Glomerular endothelial cell (primary cell): ENCODE measurements at regions not wholly inside any gene's neighbourhood (a gene's known extent, or its start where the extent isn't known, plus 50 kb on each side); places are given as distances from the start of the nearest gene placed in this dataset.
"Not testable (repeated sequence)": the region's sequence is repeated elsewhere in the genome, so short reads cannot be mapped to it uniquely, and the experiment has no call there.

ENCODE experiments used
- DNase-seq: peaks from one replicate; pipeline ENCODE4 v3.0.0-alpha.2; 2011; ENCODE audit warnings: low read depth, low spot score; ENCODE audit errors: extremely low read depth

DNA sequence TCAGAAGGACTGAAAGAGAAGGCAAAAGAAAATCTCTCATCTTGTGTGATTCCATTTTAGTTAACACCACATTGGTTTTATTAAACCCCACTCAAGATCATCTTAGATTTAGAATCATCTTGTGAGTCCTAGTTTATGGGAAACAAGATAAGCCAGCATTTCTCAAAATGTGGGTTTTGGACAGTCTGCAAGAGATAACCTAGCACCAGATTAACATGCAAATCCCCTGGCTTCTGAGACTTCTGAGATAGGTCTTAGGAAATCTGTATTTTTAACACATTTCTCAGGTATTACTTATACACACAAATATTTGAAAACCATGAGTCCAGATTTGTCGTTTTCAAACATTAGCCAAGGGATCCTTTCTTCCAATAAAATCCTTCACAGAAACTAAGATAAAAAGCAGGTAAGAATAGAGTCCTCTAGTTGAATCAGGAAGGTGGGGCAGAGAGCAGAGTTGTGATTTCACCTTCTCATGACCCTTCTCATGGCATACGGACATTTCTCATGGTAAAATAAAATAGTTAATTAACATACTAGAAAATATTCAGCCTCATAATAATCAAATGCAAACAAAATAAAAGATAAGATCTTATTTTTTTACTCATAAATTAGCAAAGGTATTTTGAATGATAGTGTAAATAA lies 287.2 kb upstream of the FN1 start:
- no peak for DNase-seq

DNA sequence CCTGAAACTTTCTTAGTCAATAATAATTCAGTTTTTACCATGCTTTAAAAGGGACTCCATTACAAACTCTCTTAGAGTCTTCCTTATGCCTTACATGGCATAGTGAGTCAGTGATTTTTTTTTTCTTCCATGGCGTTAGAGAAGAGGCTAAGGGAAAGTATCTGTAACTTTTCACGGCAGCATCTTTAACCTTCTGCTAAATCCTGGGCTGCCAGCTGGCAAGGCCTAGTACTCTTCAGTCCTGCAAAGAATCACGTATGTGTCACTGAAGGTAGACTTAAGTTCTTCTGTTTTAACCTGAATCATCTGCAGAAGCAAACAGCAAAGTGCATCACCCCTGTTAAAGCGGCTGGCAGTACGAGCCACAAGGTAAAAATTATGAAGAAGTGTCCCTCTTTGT lies 286.3 kb upstream of the FN1 start:
- no peak for DNase-seq

DNA sequence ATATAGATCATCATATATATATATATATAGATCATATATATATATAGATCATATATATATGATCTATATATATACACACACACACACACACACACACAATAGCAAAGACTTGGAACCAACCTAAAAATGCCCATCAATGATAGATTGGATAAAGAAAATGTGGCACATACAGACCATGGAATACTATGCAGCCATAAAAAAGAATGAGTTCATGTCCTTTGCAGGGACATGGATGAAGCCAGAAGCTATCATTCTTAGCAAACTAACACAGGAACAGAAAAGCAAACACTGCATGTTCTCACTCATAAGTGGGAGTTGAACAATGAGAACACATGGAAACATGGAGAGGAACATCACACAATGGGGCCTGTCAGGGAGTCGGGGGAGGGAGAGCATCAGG lies 285.6 kb upstream of the FN1 start:
- DNase-seq = not testable (repeated sequence)

DNA sequence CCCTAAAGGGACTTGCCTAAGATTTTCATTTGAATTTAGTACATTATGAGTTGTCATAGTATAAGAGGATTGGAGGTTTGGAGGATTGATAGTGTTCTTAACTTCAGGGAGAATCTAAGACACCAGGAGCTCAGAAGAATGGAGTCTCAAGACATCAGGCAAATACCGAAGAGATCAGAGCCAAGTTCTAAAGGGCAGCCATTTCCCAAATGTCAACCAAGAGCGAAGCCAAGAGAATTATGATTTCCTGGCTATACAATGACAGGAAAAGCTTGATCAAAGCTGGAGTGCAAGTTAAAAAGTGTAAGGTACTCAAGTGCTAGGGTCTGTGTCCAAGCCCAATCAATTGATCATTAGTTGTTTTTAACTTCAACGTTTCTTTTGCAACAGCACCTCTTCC lies 283.0 kb upstream of the FN1 start:
- no peak for DNase-seq

GRCh38 chr2:215718436-215718835 lies 282.6 kb upstream of the FN1 start:
- DNase-seq = no peak

- DNase-seq = no peak
Measured at GRCh38 chr2:215717501-215718381, 281.9 kb upstream of the FN1 start.

GRCh38 chr2:215716956-215717355 lies 281.1 kb upstream of the FN1 start:
- DNase-seq = no peak

- no peak for DNase-seq
Measured at GRCh38 chr2:215712871-215713790, 277.3 kb upstream of the FN1 start.

DNA sequence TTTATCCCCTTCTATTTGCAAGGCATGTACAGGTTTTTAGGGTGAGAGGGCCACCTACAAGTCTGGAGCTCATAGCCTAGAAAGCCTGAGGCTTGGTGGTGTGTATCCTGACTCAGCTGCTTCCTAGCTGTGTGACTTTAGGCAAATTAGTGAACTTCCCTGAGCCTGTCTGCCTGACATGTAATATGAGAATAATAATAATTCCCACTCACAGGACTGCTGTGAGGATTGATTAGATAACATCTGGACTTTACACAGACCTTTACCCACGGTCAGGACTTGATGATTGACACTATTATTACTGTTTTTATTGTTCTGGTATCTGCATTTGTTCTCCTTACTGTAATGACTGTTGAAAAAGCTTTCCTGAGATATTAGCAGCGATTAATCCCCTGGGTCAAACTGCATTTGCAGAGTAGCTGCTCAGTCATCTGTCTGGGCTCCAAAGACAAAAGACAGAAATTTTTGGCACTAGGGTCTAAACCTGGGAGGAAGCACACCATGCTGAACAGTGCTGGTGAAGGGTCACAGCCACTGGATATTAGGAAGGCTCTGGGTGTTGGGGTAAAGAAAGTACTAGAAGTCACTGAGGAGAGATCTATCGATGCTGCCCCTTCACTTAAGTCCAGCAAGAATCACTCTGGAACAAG lies 276.5 kb upstream of the FN1 start:
- DNase-seq = no peak

GRCh38 chr2:215711471-215712034 lies 275.7 kb upstream of the FN1 start:
- DNase-seq = peak; percentile 79

- no peak for DNase-seq
Measured at GRCh38 chr2:215707608-215708007, 271.7 kb upstream of the FN1 start.

GRCh38 chr2:215705771-215706361 lies 270.0 kb upstream of the FN1 start:
- DNase-seq = no peak

GRCh38 chr2:215705281-215705680 lies 269.4 kb upstream of the FN1 start:
- DNase-seq = no peak

DNA sequence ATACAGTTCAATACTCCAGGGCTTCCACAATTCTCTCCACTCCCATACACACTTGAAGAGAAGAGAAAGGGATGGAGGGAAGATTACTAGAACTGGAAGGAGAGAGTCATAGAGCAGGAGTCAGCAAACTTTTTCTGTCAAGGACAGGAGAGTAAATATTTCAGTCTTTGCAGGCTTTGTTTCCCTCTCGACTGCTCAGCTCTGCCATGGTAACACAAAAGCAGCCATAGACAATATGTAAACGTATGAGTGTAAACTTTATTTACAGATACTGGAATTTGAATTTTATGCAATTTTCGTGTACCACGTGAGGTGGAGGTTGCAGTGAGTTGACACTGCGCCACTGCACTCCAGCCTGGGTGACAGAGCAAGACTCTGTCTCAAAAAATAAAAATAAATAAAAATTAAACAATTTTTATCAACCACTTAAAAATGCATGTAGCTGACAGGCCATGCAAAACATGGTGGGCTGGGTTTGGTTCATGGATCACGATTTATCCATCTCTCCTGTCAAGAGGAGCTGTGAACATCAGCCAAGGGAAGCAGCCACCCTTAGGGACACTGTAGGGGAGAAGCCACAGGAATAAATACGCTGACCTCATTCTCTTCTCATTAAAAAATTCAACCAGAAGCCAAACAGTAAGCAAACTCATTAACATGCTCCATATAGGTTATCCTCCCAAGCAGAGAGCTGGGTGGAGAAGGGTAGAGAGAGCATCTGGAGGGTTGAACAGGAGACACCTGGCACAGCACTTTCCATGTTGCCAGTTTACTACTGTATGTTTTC lies 266.4 kb upstream of the FN1 start:
- no peak for DNase-seq

GRCh38 chr2:215699700-215700538 lies 264.1 kb upstream of the FN1 start:
- DNase-seq = no peak

GRCh38 chr2:215699018-215699417 lies 263.1 kb upstream of the FN1 start:
- DNase-seq = no peak

GRCh38 chr2:215698566-215698965 lies 262.7 kb upstream of the FN1 start:
- DNase-seq = no peak

DNA sequence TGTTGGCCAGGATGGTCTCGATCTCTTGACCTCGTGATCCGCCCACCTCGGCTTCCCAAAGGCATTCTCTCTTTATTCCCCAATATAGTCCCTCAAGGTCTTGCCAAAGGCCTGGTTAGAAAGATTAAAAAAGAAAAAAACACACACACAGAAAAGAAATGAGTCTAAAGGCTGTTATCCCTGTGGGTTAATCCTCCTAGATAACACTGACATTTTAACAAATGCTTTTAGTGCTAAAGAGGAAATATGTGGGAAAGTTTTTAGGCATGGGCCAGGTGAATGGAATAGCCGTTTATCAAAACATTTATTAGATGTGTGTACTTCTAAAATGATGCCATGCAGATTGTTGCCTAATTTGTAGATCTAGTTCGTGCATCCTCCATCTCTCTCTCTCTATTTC lies 261.6 kb upstream of the FN1 start:
- no peak for DNase-seq
